Cerebellar cortex (tissue), 1 donor: ENCODE measurements at regions not wholly inside any gene's neighbourhood (a gene's known extent, or its start where the extent isn't known, plus 50 kb on each side); places are given as distances from the start of the nearest gene placed in this dataset.

ENCODE experiments used
- DNase-seq: peaks from one replicate; pipeline ENCODE4 v3.0.0-alpha.2; 2015; ENCODE audit warnings: low spot score

DNA sequence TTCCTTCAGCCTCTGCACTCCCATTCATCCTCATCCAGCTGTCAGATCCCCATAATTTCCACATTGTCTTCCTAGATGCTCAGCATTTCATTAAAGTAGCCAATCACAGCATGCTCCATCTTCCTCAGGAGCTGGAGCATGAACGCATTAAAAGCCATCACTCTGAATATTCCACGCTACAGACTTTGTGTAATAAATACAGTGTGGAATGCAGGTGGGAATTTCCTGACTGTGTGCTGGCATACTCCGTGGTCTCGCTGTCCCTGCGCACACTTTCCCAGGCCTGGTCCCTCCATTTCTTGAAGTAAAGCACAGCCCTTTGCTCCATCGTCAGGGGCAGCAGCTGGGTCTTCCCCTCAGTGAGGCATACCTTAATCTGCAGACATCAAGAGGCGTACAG lies 123.7 kb upstream of the NCK2 start:
- DNase-seq, result no peak

- DNase-seq, result no peak
These were observed 126.4 kb upstream of the NCK2 start for GRCh38 chr2:105618351-105618659.

DNA sequence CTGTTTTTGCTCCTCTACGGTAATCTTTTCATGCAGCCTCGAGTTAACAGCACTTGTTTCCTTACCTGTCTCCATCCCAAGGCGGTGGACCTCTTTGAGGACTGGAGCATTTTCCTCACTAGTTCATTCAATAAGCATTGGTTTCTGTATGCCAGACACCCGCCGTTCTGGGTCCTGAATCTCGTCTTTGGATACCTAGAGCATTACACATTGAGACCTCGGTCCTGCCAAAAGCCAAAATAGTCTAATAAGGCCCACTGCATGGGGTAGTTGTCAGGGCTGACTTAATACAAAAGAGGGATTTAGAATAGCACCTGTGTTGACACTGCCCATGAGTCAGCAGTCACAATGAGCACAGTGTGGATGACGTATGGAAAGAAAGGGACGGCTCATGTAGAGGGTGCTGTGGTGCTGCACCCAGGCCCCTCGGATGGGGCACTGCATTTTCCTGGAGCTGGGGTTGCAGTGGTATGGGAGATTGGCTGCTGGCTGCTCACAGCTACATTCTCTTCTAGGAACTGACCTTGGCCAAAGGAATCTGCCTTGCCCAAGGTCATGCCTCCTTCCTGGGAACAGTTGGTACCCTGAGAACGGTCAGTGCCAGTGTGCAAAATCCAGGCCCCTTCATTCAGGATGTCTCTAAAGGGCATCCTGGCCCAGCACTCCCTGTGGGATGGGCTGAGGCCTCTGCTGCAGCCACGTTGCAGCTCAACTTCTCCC lies 126.9 kb upstream of the NCK2 start:
- DNase-seq, result peak; percentile 30

- peak; percentile 50 for DNase-seq
These were observed 129.4 kb upstream of the NCK2 start for GRCh38 chr2:105615305-105615704.

- no peak for DNase-seq
These were observed 132.8 kb upstream of the NCK2 start for GRCh38 chr2:105611811-105612424.

GRCh38 chr2:105611333-105611637 lies 133.4 kb upstream of the NCK2 start:
- DNase-seq, result no peak

DNA sequence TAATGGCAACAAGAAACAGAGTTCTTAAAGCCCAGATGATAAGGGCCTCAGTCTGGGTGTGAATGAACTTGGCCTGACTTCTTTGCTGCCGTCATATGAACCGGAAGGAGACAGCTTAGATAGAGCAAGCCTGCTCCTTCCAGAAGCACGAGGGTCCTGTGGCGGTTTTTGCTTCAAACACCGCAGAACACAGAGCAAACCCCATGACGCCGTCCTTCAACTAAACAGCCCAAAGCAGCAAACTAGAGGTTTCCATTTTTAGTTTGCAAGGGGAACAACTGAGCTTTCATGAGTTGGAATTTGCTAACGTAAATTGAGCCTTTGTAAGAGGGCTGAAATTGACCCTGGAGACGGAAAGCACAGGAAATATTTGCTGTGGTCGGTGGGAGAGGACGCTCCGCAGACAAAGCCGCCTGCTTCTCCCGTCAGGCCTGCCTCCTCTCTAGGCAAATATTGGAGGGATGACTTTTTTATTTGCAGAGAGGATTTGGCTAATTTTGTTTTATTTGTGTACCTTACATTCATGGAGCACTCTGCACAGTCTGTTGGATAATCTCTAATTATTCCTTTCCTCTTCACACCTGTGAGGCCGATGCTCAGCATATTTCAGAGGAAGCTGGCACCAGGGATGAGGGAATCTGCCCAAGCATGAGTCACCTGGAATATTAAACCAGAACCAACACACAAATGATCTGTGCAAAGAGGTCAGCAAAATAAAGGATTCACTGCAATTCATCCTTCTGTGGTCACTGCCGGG lies 134.0 kb upstream of the NCK2 start:
- DNase-seq, result peak; percentile 98

DNA sequence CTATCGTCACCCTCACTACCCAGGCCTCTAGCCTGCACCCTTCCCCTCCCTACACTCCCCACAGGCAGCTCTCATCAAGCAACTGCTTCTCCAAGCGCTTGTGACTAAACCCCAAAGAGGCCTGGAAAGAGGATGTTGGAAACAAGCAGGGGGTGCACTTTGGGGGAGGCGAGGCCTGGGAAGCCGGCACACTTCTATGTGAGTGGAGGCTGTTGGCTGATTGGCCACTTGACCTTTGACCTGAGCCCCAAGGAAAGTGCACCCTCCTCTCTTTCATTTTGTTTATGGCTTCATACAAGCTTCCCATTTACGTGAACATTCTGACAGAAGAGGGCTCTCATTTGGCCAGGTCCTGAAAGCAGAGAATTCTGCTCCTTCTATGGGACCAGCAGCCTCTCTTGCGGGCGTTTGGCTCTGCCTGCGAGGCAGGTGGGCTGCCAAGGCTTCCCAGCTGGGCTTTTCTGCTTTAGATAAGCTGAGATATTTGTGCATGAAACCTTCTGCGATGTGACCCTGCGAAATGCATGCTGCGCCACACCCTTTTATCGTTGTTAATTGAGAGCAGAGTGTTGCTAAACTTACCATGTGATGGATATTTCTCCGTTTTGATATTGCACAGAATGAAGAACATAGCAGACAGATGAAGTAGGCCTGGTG lies 134.8 kb upstream of the NCK2 start:
- DNase-seq, result peak; percentile 56

DNA sequence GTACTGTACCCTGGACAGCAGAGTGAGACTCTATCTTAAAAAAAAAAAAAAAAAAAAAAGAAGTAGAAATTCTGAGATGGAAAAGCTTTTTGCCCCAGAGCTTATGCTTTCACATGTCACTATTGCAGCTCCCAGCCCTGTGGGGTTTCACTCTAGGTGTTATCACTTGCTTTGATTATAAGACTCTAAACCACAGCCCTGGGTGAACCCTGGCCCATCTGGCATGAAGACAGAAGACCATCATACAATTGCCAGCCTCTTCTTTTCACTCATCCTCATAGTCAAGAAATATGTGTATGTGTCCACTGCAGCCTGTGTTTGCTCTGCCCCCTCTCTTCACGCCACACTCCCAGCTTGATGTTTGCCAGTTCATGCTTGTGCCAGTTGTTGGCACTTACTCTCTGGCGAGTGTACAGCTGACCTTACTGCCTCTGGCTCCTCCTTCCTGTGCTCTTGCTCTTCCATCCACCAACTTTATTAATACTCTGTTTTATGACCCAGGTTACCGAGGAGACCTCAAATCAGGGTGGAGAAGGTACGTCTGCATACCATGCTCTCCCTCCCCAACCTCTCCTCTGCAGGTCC lies 136.7 kb upstream of the NCK2 start:
- no peak for DNase-seq

- no peak for DNase-seq
These were observed 138.6 kb upstream of the NCK2 start for GRCh38 chr2:105606081-105606480.

DNA sequence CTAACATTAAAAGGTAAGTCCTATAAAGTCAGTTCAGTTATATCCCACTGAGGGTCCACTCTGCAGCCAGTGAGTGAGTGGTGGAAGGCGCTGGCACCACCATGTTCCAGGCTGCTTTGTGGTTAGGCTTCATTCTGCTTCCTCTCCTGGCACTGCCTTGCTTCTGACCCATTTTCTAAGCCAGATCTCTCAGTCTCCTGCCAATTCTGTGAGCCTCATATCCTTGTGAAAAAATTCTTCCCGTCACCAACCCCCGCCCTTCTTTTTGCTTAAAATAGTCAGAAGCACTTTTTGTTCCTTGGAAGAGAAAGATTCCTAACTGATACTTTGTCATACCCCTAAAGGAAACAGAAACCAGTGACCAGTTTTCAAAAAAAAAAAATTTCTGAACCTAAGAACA lies 139.8 kb upstream of the NCK2 start:
- peak; percentile 98 for DNase-seq

- no peak for DNase-seq
These were observed 143.5 kb upstream of the NCK2 start for GRCh38 chr2:105600949-105601794.

GRCh38 chr2:105600602-105600948 lies 144.1 kb upstream of the NCK2 start:
- DNase-seq, result no peak

GRCh38 chr2:105600037-105600442 lies 144.7 kb upstream of the NCK2 start:
- no peak for DNase-seq

GRCh38 chr2:105598829-105599698 lies 145.6 kb upstream of the NCK2 start:
- DNase-seq, result peak; percentile 29

- DNase-seq, result peak; percentile 76
These were observed 146.6 kb upstream of the NCK2 start for GRCh38 chr2:105597806-105598803.

DNA sequence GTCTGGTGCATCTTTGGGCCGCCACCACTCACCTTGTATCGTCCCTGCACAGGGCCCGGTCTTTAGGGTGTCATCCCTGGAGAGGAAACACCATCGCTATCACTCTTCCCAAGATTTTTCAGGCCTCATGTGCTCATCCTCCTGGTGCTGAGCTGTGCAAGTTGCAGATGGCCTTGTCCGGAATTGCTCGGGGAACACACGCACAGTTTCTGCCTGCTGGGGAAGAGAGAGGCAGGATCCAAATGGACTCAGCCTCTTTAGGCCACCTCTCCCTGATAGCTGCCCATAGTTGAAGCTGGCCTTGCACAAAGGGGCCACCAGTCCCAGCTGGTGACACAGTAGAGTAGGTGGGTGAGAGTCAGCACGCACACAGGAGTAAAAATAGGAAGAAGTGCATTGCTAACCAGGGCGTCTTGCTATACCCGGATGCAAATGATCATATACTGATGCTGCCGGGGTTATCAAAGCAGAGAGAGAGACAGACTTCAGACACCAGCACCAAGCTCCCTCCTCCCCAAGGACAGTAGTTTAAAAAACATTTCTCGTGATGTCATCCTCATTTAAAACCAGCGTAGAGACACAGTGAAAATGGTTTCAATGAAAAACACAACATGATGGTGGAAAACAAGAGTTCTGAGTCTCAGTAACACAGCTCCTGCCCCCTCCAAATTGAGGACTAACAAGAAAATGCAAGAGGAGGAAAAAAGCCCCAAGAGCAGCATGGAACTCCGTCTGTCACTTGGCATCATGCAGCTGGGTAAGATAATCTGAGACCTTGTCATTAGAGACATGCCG lies 147.5 kb upstream of the NCK2 start:
- peak; percentile 75 for DNase-seq

DNA sequence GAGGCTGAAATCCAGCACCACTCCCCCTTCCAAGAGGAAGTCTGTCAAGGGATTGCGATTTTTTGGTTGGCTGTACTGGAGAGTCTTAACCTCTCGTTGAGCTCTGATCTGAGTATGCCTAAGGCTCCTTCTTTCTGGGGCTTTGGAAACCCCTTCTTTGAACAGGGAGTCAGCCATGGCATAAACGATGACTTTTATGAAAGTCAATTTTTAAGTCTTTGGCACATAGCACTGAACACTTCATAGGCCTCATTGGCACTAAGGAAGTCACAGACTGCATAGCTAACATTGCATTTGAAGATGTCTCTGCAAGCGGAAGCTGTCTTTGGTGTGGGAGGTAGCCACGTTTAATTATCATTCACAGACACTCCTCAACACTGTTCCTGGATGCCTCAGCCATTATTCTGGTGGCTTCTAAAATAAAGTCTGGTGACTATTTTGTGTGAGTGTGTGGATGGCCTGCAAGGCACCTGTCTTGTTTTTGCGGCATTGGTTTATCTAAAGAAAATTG lies 148.2 kb upstream of the NCK2 start:
- DNase-seq, result no peak
